OCI-LY1 (cell line): ENCODE measurements at regions not wholly inside any gene's neighbourhood (a gene's known extent, or its start where the extent isn't known, plus 50 kb on each side); places are given as distances from the start of the nearest gene placed in this dataset.

Source experiments
- EZH2 ChIP-seq: fragments of 200-600 bp; sonication (generic), shearing (Covaris generic); IDR thresholded peaks from 2 replicates; pipeline ENCODE4 v1.8.0; 2017; ENCODE audit warnings: borderline replicate concordance, mixed run types, mild to moderate bottlenecking, antibody characterized with exemption, low read length, moderate library complexity, mixed read lengths
- TF ChIP-seq, protein P1 (sequence below): fragments of 200-600 bp; sonication (generic), shearing (Covaris generic); IDR thresholded peaks from 2 replicates; pipeline ENCODE4 v1.5.1; 2017; ENCODE audit warnings: mild to moderate bottlenecking, antibody characterized with exemption, low read length, moderate library complexity, mixed read lengths

DNA sequence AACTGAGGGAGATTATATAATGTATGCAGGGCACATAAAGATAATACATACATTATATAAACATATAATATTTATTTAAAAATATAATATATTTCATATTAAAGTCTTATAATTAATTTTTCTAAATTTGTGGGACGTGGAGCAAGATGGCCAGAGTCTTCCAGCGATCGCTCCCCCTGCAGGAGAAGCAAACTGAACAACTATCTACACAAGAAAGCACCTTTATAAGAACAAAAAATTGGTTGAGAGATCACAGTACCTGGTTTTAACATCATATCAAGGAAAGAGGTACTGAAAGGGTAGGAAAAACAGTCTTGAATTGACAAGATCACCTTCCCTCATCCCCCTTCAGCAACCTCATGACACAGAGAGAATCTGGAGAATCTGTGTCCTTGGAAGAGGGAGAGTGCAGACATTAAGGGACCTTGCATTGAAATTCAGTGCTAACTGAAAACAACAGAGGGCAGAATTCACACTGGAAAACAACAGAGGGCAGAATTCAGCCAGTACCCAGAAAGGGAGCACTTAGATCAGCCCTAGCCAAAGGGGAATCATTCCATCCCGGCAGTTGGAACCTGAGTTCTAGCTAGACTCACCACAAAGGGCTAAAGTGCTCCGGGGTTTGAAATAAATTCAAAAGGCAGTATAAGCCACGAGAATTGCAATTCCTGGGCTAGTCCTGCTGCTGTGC lies 262.5 kb upstream of the NDST3 start:
- TF ChIP-seq, protein P1, sequence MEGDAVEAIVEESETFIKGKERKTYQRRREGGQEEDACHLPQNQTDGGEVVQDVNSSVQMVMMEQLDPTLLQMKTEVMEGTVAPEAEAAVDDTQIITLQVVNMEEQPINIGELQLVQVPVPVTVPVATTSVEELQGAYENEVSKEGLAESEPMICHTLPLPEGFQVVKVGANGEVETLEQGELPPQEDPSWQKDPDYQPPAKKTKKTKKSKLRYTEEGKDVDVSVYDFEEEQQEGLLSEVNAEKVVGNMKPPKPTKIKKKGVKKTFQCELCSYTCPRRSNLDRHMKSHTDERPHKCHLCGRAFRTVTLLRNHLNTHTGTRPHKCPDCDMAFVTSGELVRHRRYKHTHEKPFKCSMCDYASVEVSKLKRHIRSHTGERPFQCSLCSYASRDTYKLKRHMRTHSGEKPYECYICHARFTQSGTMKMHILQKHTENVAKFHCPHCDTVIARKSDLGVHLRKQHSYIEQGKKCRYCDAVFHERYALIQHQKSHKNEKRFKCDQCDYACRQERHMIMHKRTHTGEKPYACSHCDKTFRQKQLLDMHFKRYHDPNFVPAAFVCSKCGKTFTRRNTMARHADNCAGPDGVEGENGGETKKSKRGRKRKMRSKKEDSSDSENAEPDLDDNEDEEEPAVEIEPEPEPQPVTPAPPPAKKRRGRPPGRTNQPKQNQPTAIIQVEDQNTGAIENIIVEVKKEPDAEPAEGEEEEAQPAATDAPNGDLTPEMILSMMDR, result peak; percentile 26; the same call in 1 of the 2 replicates
- no peak for TF ChIP-seq EZH2
